CD14-positive monocyte (primary cell): ENCODE measurements at regions not wholly inside any gene's neighbourhood (a gene's known extent, or its start where the extent isn't known, plus 50 kb on each side); places are given as distances from the start of the nearest gene placed in this dataset.

Experiments
- DNase-seq, 3 donors: peaks; one replicate each; pipeline ENCODE4 v3.0.0-alpha.2; 2011 to 2022
- H2AFZ ChIP-seq: 2 replicates; pipeline ENCODE4 v1.6.0; 2012; ENCODE audit warnings: mild to moderate bottlenecking, low read depth, low read length, inconsistent platforms; ENCODE audit not compliant: insufficient read depth, poor library complexity, severe bottlenecking
- H3K27ac ChIP-seq, 2 donors: 1 replicate in 1 of 2; 2 replicates in 1 of 2; pipeline ENCODE4 v1.5.1; 2012 to 2013; ENCODE audit warnings: low read length in 2 of 2, control low read depth in 1 of 2, inconsistent platforms in 1 of 2, low read depth in 1 of 2, mild to moderate bottlenecking in 1 of 2
- H3K27me3 ChIP-seq, 2 donors: one replicate each; pipeline versions ENCODE4 v1.6.0 to v1.6.1; 2011 to 2013; ENCODE audit warnings: low read length in 2 of 2; ENCODE audit not compliant: control insufficient read depth in 2 of 2, insufficient read depth in 2 of 2
- H3K36me3 ChIP-seq, 2 donors: replicated peaks in 1 of 2; 1 replicate in 1 of 2; 2 replicates in 1 of 2; pipeline versions ENCODE4 v1.5.1 to v1.6.1; 2012 to 2013; ENCODE audit warnings: low read length in 2 of 2, control low read depth in 1 of 2, inconsistent platforms in 1 of 2, mild to moderate bottlenecking in 1 of 2; ENCODE audit not compliant: insufficient read depth in 2 of 2, control insufficient read depth in 1 of 2
- H3K4me1 ChIP-seq, 2 donors: 1 replicate in 1 of 2; 2 replicates in 1 of 2; pipeline versions ENCODE4 v1.5.1 to v1.6.1; 2012 to 2013; ENCODE audit warnings: low read length in 2 of 2, control low read depth in 1 of 2, inconsistent platforms in 1 of 2, mild to moderate bottlenecking in 1 of 2, moderate library complexity in 1 of 2; ENCODE audit not compliant: insufficient read depth in 2 of 2, control insufficient read depth in 1 of 2
- H3K4me2 ChIP-seq: replicated peaks from 2 replicates; pipeline ENCODE3; 2012; ENCODE audit warnings: low read length, moderate library complexity, mild to moderate bottlenecking; ENCODE audit not compliant: poor library complexity, severe bottlenecking; ENCODE audit errors: extremely low read depth
- H3K4me3 ChIP-seq, 3 experiments: fragments of 200-600 bp in 1 of 3; sonication (generic) in 1 of 3; replicated peaks in 1 of 3; 1 replicate in 2 of 3; 2 replicates in 1 of 3; pipeline ENCODE4 v1.5.1; 2011 to 2013; ENCODE audit warnings: low read length in 3 of 3, mild to moderate bottlenecking in 3 of 3, control low read depth in 2 of 3, low read depth in 2 of 3, inconsistent platforms in 1 of 3, moderate library complexity in 1 of 3
- H3K79me2 ChIP-seq: 2 replicates; pipeline ENCODE4 v1.6.0; 2012; ENCODE audit warnings: mild to moderate bottlenecking, control low read depth, inconsistent platforms, low read length, moderate library complexity; ENCODE audit not compliant: insufficient read depth
- H3K9ac ChIP-seq: 2 replicates; pipeline ENCODE4 v1.6.0; 2017; ENCODE audit warnings: low read length, mild to moderate bottlenecking; ENCODE audit not compliant: insufficient read depth, poor library complexity, severe bottlenecking
- H3K9me3 ChIP-seq, 2 donors: replicated peaks in 1 of 2; 1 replicate in 1 of 2; 2 replicates in 1 of 2; pipeline versions ENCODE4 v1.5.1 to v1.6.1; 2012 to 2013; ENCODE audit warnings: low read length in 2 of 2, control low read depth in 1 of 2; ENCODE audit not compliant: control insufficient read depth in 1 of 2, insufficient read depth in 1 of 2
- H4K20me1 ChIP-seq: 2 replicates; pipeline ENCODE4 v1.6.0; 2012; ENCODE audit warnings: mild to moderate bottlenecking, low read length, control low read depth, moderate library complexity; ENCODE audit not compliant: insufficient read depth
- H3K27ac Mint-ChIP-seq, 7 donors: one replicate each; pipeline ENCODE4 v1.8.0; 2020; ENCODE audit warnings: mild to moderate bottlenecking in 7 of 7, mixed read lengths in 7 of 7, moderate library complexity in 6 of 7, inconsistent platforms in 2 of 7
- H3K27me3 Mint-ChIP-seq, 3 donors: one replicate each; pipeline ENCODE4 v1.8.0; 2021 to 2022; ENCODE audit warnings: low read depth in 3 of 3, mild to moderate bottlenecking in 3 of 3, mixed read lengths in 3 of 3, moderate library complexity in 3 of 3, inconsistent platforms in 1 of 3
- H3K36me3 Mint-ChIP-seq, 2 donors: one replicate each; pipeline ENCODE4 v1.8.0; 2020; ENCODE audit warnings: mixed read lengths in 2 of 2, inconsistent platforms in 1 of 2, mild to moderate bottlenecking in 1 of 2
- H3K4me1 Mint-ChIP-seq: one replicate; pipeline ENCODE4 v1.8.0; 2020; ENCODE audit warnings: mild to moderate bottlenecking, mixed read lengths
- H3K4me3 Mint-ChIP-seq, 2 donors: one replicate each; pipeline ENCODE4 v1.8.0; 2020; ENCODE audit warnings: mild to moderate bottlenecking in 2 of 2, mixed read lengths in 2 of 2, moderate library complexity in 1 of 2
- H3K9me3 Mint-ChIP-seq, 7 donors: one replicate each; pipeline ENCODE4 v1.8.0; 2020 to 2022; ENCODE audit warnings: mixed read lengths in 7 of 7, mild to moderate bottlenecking in 6 of 7, moderate library complexity in 6 of 7, inconsistent platforms in 2 of 7
- whole genome bisulfite sequencing: methylation state at CpG from one replicate; pipeline ENCODE4 v1.1.5; 2013; ENCODE audit warnings: missing lambda C conversion rate; ENCODE audit not compliant: insufficient coverage; 5-methylcytosine and 5-hydroxymethylcytosine counted together
- intact Hi-C, 2 donors: fragments of 100-400 bp; cut with micrococcal nuclease; formaldehyde crosslinking; loops; one replicate each; pipeline versions ENCODE4 v1.15.0 to v1.15.1; 2023
- TF ChIP-seq, protein P1 (sequence below): fragments of 200-600 bp; IDR thresholded peaks from one replicate; pipeline ENCODE4 v1.8.0; 2022; ENCODE audit warnings: antibody characterized with exemption, mild to moderate bottlenecking

DNA sequence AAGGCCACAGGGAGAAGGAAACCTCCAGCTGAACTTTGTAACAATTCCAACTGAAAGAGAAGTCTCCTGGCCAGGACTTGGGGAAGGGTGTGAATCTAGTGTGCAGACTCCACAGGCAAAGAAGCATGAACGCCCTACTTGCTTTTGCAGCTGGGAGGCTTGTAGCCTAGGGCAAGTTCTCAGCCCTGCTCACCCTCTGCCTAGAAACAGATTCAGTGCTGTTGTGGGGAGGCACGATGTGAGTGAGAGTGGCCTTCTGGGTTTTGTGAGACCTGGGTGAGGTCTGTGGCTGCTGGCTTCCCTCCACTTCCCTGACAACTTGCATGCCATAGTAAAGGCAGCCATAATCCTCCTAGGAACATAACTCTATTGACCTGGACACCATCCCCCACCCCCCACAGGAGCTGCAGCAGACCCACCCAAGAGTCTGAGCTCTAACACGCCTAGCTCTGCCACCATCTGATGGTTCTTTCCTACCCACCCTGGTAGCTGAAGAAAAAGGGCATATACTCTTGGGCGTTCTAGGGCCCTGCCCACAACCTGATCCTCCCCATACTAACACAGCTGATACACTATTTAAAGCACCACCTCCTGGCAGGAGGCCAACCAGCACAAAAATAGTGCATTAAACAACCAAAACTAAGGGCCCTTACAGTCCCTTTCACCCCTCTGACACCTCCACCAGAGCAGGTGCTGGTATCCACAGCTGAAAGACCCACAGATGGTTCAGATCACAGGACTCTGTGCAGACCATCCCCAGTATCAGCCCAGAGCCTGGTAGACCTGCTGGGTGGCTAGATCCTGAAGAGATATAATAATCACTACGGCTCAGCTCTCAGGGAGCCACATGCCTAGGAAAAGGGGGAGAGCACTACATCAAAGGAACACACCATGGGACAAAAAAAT lies 426.5 kb downstream of the IGSF11 start:
- Mint-ChIP-seq H3K9me3 (peaks cover 10 to 21% (median 15%) of the 10 kb centered on the region in 7 donors), H3K36me3 (no peaks in the 10 kb centered on the region), H3K4me1 (no peaks in the 10 kb centered on the region), H3K27ac (no peak overlapping the region), H3K4me3 (no peak overlapping the region), H3K27me3 (peaks cover 0 to 2% (median 1%) of the 10 kb centered on the region in 3 donors)
- intact Hi-C loops: no loop called here
- Histone ChIP-seq H3K4me3 (no peak overlapping the region), H3K4me2 (no peak overlapping the region), H3K27me3 (no peaks in the 10 kb centered on the region), H3K36me3 (no peaks in the 10 kb centered on the region), H4K20me1 (no peaks in the 10 kb centered on the region), H3K27ac (no peak overlapping the region), H3K9me3 (peaks cover 10 to 18% of the 10 kb centered on the region in 2 donors), H2AFZ (no peak overlapping the region), H3K4me1 (no peaks in the 10 kb centered on the region), H3K9ac (no peak overlapping the region), H3K79me2 (no peaks in the 10 kb centered on the region)
- TF ChIP-seq, protein P1, sequence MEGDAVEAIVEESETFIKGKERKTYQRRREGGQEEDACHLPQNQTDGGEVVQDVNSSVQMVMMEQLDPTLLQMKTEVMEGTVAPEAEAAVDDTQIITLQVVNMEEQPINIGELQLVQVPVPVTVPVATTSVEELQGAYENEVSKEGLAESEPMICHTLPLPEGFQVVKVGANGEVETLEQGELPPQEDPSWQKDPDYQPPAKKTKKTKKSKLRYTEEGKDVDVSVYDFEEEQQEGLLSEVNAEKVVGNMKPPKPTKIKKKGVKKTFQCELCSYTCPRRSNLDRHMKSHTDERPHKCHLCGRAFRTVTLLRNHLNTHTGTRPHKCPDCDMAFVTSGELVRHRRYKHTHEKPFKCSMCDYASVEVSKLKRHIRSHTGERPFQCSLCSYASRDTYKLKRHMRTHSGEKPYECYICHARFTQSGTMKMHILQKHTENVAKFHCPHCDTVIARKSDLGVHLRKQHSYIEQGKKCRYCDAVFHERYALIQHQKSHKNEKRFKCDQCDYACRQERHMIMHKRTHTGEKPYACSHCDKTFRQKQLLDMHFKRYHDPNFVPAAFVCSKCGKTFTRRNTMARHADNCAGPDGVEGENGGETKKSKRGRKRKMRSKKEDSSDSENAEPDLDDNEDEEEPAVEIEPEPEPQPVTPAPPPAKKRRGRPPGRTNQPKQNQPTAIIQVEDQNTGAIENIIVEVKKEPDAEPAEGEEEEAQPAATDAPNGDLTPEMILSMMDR: no peak
- no peak for DNase-seq
- 93% methylated on average over 2 of the region's 5 CpGs for WGBS

DNA sequence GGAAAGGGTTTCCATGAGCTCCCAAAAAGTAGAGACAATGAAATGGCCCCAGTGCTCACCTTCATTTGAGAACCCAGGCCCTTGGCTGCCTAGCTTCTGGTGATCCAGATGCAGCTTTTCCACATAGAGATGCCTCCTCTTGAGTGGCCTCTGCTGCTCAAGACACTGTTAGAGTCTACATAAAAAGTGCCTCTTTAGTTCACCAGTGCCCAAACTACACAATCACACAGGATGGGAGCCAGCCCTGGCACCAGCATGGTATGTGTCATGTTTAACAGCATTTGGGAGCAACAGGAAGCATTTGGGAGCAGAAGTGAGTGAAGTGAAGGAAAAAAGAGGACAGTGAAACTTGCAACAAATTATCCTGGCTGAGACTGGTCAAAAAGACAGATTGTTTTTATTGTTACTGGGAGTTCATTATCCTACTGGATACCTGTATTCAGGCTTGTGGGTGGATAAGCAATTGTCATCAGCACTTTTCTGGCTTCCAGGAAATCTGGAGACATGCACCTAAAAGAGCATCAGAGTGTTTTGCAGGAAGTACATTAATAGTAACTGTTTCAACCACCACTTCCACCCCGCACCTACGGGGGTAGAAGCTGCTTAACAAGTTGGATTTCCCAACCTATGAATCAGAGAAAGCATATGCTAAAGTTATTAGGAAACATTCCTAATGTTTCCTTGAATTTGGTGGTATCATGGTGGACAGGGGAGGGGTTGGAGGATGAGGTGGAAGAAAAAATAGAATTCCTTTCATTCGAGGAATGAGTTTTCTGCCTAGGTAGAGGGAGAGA lies 416.2 kb downstream of the IGSF11 start:
- no peaks in the 10 kb centered on the region for H3K36me3 ChIP-seq
- no peak overlapping the region for H3K4me3 ChIP-seq
- Mint-ChIP-seq H3K27ac (no peak overlapping the region), H3K4me1 (no peaks in the 10 kb centered on the region), H3K4me3 (no peak overlapping the region), H3K27me3 (peaks cover 0 to 2% (median 0%) of the 10 kb centered on the region in 3 donors), H3K9me3 (peaks cover 0 to 2% (median 0%) of the 10 kb centered on the region in 7 donors), H3K36me3 (no peaks in the 10 kb centered on the region)
- no peak for DNase-seq
- intact Hi-C loops: no loop called here
- TF ChIP-seq, protein P1: no peak
- H3K27ac ChIP-seq: no peak overlapping the region
- WGBS: 50% methylated on average over 1 of the region's 3 CpGs
- H4K20me1 ChIP-seq: no peaks in the 10 kb centered on the region
- no peaks in the 10 kb centered on the region for H3K9me3 ChIP-seq
- H3K79me2 ChIP-seq: no peaks in the 10 kb centered on the region
- H3K4me2 ChIP-seq: no peak overlapping the region
- H2AFZ ChIP-seq: no peak overlapping the region
- H3K9ac ChIP-seq: no peak overlapping the region
- H3K4me1 ChIP-seq: no peaks in the 10 kb centered on the region
- no peaks in the 10 kb centered on the region for H3K27me3 ChIP-seq
